HG03575 (cell line): ENCODE measurements at regions not wholly inside any gene's neighbourhood (a gene's known extent, or its start where the extent isn't known, plus 50 kb on each side); places are given as distances from the start of the nearest gene placed in this dataset.
"Not testable (repeated sequence)": the region's sequence is repeated elsewhere in the genome, so short reads cannot be mapped to it uniquely, and the experiment has no call there.

Experiments
- ATAC-seq: cut with Tn5 transposase; IDR thresholded peaks from one replicate; pipeline ENCODE4 v1.9.1; 2021; ENCODE audit not compliant: unreplicated experiment, insufficient number of reproducible peaks, low FRiP score; ENCODE audit errors: extremely low read depth

DNA sequence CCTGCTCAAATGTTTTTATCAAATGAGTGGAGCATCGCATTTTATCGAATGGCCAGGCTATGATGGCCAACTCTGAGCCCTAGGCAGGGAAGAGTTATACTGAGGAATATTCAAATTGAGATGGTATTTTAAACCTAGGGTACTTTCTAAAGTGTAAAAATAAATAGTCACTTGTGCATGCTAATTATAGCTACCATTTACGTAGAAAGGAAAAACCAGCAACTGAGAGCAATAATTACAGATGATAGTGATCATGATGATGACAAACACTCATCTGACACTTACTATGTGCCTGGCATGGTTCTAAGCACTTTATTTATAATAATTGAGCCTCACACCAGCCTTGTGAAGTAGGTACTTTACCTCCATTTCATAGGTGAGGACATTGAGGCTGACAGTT lies 455.7 kb downstream of the CD83 start:
- ATAC-seq: no peak

DNA sequence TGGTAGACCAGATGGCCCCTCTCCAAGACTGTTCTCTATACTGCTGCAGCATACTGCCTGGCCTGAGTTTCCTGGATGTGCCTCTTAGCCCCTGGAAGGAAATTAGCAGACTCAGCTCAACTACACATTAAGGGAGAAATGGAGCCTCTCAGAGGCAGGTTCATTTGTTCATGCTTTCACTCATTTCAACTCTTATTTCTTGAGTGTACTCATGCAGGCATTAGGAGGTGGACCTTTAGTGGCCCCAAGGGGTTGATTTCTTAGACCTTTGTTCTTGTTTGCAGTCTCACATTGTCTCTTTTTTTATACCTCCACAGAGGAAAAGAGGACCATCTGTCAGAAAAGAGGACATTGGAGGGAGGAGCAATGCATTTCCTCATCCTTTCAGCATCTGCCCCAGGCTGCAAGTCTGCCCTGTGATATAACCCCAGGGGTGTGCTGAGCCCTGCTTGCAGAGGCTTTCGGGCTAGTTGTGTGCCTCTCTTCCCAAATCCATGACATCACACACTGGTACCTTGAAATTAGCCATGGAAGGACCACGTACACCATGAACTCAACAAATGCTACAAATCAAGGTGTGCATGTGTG lies 456.2 kb downstream of the CD83 start:
- no peak for ATAC-seq

DNA sequence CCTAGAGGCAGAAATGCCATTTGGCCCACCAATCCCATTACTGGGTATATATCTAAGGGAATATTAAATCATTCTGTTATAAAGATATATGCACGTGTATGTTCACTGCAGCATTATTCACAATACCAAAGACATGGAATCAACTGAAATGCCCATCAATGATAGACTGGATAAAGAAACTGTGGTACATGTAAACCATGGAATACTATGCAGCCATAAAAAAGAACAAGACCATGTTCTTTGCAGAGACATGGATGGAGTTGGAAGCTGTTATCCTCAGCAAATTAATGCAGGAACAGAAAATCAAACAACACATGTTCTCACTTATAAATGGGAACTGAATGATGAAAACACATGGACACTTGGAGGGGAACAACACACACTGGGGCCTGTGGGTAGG lies 458.4 kb downstream of the CD83 start:
- ATAC-seq: no peak

DNA sequence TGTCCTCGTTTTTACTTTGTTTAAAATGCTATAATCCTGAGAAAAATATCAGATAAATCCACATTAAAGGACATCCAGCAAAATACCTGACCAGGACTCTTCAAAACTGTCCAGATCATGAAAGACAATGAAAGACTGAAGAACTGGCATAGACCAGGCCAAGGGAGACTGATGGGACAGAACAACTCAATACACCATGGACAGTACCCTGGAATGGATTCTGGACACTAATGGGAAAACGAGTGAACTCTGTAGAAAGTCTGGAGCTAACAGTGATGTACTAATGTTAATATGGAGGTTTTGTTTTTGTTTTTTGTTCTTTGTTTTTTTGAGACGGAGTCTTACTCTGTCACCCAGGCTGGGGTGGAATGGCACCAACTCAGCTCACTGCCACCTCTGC lies 461.4 kb downstream of the CD83 start:
- ATAC-seq: no peak

DNA sequence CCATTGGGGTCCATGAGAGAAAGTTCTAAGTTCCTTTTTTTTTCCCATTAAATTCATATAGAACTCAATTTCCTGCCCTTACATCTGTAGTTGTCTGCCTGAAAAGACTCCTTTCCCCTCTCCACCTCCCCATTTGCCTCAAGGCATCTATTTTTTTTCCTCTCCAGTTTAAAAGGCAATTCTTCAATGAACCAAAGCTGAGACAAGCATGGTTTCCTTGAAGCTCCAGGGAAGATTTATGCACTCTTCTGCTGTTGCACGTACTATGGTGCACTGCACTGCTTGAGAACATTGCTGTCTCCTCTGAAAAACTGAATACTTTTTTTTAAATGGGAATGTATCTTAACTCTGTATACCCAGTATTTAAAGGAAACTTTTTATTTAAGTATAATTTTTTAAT lies 465.2 kb downstream of the CD83 start:
- ATAC-seq: no peak

DNA sequence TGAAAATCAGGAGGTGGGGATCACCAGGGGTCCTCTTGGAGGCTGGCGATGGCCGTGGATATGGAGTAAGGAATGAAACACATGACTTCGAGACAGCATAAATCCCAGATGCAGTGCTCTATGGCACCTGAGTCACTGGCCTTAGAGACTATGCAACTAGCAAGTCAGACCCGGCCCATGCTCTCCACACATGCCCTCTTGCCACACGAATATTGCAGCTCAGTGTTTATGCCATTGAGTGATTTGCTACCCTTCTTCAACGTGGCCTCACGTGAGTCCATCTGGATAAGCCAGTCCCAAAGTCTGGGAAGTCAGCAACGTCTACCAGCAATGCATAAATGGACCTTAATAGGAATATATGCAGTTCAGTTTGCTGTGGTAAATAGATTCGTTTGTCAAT lies 466.3 kb downstream of the CD83 start:
- no peak for ATAC-seq

DNA sequence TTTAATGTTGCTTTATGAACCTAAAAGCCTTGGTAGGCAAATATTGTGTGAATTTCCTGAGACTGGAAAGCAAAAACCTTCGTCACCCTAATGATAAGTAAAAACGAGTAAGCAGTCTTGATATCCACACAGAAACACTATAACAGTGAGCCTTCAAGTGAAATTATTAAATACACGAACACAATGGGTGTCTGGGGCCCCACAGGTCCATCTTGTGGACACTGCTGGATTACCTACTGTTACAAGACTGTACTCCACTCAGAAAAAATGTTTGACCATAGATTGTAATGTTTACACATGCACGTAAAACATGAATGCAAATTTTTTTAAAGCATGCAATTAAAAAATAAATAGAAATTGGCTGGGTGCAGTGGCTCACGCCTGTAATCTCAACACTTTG lies 466.9 kb downstream of the CD83 start:
- ATAC-seq: no peak

DNA sequence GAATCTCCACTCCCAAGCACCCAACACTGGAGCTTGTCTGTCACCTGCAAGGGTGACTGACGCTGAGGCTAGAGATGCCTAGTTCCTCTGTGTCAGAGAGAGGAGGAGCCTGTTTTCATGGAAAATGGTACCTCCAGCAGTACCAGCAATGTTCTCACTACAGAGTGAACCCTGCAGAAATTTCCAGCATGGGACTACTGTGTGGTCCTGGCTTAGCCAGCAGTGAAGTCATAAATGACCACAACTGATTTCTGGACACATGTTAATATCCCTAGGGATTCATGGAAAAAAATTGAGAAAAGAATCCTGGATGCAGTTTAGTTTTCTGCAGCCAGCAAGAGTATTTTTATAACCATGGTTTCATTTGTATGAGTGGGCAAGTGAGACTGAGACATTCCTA lies 468.1 kb downstream of the CD83 start:
- no peak for ATAC-seq

DNA sequence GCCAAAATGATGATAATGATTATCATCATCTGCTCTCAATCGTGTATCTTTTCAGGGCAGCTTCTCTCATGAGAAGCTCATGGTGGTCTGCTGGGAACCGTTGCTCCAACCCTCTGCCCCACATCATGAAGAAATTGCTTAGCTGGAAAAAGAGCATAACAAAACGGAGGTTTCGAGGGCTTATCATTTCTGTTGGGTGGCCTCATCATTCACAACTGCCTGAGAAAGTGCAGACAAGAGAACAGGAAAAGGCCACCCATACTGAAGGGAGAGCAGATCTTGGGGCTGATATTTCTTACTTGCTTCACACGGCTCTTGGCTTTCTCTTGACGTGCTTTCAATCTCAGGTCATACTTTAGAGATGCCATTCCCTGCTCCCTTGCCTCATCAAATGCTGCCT lies 471.6 kb downstream of the CD83 start:
- no peak for ATAC-seq

DNA sequence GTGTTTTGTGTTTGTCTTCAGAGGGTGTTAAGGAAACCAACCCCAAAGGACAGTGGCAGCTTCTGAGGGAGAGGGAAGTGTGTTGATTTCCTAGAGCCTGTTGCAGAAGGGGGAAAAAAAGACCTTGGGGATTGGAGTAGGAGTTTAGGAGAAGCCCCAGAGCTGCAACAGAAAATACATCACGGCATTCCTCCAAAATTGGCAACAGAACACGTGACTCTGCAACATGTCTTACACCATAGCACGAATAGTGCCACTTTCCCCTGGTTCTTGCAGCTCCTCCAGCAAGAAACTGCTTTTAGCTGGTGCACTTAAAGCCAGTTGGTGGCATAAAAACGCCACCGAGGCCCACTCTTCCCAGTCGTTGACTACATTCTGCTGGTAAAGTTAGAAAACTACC lies 473.0 kb downstream of the CD83 start:
- no peak for ATAC-seq

DNA sequence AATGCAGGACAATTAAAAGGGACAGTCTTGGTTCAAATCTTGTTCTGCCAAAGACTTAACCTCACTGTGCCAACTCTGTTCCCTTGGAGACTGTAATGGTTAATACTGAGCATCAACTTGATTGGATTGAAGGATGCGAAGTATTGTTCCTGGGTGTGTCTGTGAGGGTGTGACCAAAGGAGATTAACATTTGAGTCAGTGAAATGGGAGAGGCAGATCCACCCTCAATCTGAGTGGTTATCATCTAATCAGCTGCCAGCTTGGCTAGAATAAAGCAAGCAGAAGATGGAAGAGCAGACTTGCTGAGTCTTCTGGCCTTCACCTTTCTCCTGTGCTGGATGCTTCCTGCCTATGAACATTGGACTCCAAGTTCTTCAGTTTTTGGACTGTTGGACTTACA lies 474.4 kb downstream of the CD83 start:
- ATAC-seq: no peak

DNA sequence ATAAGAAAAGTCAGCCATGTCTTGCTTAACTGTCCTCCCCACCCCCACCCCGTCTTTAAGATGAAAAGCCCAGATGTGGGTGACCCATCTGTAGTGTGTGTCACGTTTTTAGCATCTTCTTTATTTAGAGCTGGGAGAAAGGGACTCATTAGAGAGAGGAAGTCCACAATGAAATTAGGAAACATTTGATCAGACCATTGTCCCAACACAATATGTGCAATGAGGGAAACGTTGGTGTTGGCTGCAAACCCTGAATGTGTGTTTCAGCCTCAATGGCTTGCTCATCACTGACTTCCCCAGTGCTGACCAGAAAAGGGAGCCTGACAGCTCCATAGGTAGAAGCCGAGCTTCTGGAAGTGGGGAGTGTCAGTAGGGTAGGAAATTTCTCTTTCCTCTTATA lies 475.7 kb downstream of the CD83 start:
- ATAC-seq: no peak

DNA sequence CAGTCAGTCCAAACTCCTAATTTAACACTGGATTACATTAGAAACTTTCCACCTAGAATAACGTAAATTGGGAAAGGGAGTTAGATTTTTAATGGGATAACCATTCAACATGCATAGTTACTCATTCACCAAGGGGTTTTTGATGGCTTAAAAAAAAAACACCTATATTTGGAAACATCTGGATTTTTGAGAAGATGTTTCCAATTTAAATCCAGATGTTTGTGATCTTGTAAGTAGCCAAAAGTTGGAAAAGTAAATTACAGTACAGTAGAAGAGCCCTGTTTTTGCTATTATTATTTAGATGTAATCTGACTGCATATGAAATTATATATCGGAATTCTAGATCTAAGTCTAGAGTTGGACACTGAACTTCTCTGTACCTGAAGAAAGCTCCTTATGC lies 478.2 kb downstream of the CD83 start:
- no peak for ATAC-seq

DNA sequence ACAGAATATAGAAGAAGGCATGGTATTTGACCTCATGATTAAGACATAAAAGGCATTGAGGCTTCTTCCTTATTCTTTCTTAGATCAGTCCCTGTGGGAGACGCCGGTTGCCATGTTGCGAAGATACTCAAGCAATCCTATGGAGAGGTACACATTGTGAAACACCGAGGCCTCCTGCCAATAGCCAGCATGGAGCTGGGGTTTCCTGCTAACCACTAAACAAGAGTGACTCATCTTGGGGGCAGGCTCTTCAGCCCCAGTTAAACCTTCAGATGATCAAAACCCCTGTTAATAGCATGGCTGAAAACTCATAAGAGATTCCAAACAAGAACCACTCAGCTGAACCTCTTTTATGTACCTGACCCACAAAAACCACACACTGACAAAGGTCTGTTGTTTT lies 478.8 kb downstream of the CD83 start:
- ATAC-seq: no peak

DNA sequence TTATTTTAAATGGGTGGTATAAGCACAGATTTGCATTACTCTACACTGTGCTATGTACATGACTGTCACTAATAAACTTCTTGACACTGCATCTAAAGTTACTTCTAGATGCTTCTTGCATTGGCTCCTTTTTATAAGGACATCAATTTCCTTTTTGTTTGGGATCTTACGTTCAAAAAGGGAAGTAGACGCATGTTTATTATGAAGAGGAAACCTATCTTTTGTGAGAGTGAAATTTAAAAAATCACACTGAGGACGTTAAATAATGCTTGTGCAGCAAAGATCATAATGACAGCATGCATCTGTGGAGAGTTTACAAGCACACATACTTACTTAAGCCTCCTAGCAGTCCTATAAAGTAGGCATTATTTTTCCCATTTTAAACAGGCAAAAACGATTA lies 479.5 kb downstream of the CD83 start:
- no peak for ATAC-seq

DNA sequence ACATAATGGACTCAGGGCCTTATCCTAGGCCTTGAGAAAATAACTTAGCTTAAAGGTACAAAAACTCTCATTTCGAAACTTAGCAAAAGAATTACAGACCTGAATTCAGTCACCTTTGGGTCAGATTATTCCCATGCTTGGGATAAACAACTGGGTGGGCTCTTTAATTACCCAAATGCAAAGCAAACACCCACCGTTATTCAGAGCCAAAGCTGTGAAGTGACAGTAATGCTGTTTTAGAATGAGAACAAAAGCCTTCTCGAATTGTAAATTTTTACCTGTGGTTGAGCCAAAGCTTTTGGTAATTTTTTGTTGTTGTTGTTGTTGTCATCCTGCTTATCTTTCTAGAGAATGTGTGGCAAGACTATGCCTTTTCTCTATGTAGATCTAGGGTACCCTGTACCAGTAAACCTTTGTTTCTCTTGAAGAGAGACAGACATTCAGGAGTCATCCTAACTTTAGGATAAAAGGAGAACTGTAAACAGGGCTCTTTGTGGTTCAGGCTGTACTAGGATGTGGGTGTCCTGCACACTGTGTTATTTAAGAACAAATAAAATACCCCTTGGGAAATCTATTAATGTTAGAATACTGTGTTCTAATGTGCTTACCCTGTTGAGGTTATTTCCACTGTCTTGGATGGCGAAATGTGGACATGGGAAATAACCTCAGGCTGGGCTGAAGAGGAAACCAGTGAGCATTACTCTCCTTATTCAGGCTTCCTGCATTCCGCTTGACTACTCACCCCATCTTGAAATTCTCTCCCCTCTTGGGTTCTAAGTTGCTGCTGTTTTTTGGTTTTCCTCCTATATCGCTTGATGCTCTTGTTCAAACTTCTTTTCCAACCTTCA lies 480.7 kb downstream of the CD83 start:
- ATAC-seq: no peak

DNA sequence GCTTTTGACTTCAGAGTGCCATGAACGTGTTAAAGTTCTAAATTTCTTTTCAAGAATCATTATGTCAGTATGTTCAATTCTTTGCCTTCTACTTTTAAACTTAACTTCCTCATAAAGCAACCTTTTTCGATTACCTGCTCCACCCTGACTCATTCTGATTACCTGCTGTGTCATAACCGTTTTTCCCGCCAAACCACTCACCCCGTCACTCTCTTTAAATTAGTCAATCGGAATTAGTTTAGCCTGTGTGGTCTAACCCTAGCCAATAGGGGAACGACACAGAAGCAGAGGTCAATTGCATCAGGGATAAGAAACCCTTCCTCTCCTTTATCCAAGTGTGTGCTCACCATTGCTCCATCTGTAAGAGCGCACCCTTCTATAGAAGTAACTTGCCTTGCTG lies 482.7 kb downstream of the CD83 start:
- not testable (repeated sequence) for ATAC-seq

DNA sequence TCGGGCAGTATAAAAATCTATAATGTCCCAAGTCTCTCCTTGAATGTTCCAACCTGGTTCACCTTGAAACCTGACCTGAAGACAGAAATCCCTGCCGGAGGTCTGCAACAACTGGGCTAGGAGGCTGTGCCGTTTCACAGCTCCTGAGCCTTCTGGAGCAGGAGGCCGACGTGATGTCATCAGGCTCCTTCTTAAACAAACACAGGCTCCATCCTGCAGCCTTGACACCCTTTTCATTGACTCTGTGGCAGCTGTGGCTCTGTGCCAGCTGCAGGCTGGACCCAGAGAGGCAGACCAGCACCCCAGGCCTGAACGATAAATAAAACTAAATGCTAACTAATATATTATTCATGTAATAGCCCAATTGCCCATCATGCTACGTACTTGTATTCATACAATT lies 483.9 kb downstream of the CD83 start:
- ATAC-seq: no peak

DNA sequence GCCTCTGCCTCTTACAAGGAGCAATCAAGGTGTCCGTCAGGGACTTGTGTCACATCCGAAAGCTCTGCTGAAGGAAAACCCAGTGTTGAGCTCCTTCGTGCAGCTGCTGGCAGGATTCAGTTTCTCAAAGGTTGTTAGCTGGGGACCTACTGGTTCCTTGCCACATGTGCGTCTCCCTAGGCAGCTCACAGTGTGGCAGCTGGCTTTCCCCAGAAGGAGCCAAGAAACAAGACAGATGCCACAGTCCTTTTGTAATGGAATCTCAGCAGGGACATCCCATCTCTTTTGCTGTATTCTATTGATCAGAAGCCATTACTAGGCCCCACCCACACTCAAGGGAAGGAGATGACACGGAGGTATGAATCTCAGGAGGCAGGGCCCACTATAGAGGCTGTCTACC lies 488.8 kb downstream of the CD83 start:
- no peak for ATAC-seq

DNA sequence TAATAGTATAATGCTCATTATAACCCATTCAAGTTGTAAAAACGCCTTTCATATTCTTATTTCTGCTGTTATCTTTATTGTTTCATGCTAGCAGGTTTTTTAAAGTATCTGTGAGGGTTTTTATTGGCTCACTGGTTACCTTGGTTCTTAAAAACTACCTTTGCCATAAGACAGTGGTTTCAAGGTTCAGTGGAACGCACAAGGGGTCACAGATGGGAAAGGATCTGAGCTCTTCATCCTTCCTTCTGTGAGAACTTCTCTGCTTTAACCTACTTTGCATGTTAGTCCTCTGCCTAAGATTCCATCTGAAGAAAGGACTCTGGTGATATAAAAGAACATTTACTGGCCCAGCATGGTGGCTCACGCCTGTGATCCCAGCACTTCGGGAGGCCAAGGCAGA lies 492.6 kb downstream of the CD83 start:
- ATAC-seq: no peak
